HG02840 (cell line): ENCODE measurements at regions not wholly inside any gene's neighbourhood (a gene's known extent, or its start where the extent isn't known, plus 50 kb on each side); places are given as distances from the start of the nearest gene placed in this dataset.

ENCODE experiments used
- ATAC-seq: cut with Tn5 transposase; IDR thresholded peaks from one replicate; pipeline ENCODE4 v1.9.1; 2021; ENCODE audit warnings: mild to moderate bottlenecking, moderate library complexity, moderate number of reproducible peaks; ENCODE audit not compliant: unreplicated experiment, low FRiP score

DNA sequence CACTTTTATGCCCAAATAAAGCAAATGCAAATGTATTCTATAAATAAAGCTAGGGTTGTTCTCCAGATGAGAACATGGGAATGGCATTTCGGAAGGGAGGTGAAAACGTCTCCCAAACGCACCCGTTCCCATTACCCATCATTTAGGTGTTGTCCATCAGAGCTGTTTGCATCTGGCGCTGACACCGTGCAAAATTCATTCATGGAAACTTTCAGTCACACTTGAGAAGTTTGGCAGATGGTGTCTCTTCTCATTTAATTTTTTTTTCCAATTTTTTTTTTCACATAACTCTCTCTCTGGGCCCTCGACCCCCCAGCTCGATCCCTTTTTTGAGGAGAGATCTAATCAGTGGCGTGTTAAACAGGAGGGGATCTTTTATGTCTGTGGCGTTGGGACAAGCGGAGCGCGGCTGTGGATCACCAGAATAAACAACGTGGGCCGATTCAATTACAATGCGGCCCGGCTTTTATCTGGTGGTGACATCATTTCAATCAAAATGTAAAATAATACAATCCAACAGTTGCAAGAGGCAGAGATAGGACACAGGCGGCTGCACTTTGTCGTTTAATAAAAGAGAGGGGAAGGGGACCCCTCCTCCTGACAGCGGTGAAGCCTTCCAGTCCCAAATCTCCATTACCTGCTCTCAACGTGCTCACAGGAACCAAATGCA lies 246.1 kb upstream of the IRX4 start:
- ATAC-seq: no peak

DNA sequence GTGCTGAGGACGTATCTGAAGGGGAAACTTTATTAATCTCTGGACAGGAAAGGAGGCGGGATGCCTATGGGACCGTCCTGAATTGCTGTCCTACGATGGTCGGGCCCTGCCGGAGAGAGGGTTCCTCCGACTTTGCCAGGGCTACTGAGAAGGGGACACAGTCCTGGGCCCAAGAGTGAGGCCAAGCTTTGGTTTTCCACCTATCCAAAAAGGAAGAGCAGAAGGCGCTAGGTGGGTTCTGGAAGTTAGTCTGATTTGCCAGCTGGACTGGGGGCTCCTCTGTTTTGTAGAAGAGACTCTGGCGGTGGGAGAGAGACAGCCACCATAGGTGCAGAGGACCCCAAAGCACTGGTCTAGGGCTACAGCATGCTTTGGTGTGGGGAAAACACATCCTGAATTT lies 243.8 kb upstream of the IRX4 start:
- no peak for ATAC-seq

DNA sequence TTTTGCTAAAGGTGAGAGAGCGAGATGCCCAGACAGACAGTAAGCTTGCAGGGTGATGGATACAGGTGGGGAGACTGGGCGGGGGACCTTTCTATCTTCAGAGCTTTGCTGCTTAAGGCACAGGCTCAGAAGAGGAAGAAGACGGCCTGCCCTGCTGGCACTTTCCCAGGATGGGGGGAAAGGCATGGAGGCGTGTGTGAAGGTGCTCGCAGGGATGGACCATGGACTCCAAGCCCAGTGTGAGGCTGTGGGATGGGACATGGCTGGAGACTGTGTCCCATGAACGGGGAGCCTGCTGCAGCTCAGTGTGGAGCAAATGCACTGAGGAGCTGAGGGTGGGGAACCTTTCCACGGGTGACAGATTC lies 243.2 kb upstream of the IRX4 start:
- ATAC-seq: no peak

DNA sequence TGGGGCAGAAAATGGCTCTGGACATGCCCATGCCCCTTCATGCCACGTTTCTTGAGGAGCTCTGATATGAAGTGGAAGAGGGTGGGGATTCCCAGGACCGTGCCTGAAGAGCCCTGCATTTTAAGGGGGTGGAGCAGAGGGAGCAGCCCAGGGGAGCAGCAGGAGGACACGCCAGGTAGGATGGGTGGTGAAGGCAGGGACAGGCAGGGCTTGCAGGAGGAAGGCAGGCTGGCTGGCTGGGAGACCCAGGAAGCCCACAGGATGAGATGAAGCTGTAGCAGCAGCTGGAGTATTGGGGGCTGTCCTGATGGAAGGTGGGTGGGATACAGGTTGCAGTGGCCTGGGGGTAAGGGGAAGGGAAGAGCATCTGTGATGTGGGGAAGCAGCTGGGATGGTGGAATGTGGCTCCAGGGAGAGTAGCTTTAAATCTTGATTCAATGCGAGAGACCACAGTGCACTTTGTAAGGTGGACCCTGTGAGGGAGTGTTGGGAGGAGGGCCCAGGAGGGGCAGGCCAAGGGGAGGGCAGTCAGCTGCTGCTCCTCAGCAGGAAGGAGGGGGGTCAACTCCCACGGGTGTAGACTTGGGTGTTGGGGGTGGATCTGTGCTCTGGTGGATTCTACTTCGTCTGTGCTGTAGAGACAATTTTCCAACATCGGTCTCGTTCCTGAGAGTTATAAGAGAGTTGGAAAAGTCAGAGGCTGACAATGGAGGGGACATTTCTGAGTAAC lies 242.6 kb upstream of the IRX4 start:
- ATAC-seq: no peak

DNA sequence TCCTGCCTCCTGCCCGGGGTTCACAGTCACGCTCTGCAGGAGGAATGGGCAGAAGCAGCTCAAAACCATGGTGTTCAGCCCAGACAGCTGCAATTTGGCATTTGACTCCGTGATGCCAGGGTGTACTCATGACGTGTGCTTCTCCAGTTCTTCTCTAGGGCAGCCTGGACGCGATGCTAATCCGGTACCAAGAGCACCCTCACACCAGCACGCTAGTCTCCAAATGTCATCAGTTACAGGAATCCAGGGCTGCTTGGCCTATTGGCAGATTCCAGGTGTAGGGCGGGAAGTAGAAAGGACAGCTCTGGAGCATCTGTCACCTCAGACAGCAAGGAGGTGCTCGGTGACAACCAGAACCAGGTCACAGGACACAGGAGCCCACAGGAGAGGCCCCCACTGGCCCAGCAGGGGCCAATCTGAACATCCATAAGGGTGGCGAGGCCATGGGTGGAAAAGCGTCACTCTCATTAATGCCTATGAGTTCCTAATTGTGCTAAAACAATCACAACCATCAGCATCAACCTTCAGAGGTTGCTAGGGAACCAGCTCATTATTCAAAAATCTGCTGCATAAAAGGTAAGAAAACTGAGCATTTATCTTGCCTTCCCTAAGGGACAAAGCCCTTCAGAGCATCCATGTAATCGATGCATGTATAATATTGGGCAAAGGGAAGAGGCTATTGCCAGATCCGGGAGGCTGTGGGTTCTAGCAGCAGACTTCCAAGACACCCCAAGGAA lies 241.9 kb upstream of the IRX4 start:
- ATAC-seq: no peak

DNA sequence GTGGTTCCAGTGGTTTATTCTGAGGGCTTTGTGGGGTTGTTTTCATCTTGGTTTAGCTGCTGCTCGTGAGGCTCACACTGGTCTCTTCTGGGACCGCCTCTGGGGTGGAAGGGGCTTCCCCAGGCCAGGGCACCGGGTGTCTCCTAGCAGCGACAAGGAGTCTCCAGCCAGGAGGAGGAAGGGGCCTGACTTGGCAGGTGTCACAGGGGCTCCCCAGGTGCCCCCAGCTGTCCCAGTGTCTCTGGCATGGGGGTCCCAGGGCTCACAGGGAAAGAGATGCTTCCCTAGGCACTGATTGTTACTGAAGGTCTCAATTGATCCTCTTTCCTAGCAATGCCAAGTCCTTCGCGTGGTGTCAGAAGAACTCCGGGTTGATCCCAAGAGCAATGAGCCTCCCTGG lies 241.1 kb upstream of the IRX4 start:
- ATAC-seq: no peak

DNA sequence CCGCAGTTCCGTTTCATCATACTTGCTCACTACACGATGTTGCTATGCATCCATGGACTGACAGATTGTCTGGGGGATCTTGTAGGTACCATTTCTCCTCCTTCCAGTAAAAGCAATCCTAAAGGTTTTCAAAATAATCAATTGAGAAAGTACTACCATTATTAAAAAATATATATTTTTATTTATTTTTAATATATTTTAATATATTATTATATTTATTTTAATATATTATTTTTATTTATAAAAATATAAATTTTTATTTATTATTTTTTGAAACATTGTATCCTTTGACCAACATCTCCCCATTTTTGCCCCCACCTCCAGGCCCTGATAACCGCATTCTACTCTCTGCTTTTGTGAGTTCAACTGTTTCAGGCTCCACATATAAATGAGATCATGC lies 237.6 kb upstream of the IRX4 start:
- ATAC-seq: no peak

DNA sequence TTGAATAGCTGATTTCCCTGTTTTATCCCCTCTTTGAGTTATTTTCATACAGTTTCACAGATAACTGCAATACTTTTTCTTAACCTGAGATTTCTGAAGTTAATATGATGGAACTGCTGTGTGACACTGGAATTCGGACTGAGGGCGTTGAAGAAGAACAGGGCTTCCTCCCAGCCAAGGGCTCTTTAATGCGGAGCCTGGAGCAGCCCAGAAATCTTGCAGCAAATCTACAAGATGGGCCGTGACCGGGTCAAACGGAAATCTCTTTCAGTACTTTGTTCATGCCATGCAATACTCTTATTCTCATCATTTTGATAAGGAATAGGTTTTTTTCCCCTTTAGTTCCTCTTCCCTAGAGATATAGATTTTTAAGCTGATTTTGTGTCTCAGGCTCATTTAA lies 236.8 kb upstream of the IRX4 start:
- ATAC-seq: no peak

DNA sequence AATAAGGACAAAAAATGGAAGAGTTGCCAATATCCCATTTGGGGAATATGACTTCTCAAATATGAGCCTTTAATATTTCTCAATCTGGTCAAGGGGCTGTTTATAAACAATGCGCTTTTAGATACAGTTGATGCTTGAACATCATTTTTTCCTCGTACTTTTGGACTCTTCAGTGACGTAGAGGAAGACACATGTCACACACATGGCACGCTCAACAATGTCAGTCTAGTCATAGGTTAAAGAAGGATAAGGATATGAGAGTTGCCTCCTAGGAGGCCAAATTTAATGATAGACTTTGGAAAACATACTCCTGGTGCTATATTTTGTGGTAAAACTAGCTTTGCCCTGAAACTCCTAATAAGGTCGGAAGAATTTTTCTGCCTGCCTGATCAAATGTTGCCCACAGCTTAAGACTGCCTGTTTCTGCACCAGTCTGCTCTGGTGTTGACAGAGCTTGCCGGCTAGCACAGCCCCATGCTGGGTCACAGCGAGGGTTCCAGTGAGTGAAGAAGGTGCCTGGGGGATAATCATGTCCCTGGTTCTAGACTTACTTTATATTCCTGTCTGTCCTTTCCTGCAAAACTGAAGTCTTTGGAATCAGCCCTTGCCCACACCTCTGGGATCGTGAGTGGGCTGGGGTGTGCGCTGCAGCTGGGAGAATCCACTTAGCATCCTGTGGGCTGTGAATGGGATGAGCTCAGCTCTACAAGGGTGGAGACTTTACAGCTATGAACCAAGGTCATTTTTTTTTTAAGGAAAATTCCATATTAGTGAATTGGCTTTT lies 230.8 kb upstream of the IRX4 start:
- no peak for ATAC-seq

DNA sequence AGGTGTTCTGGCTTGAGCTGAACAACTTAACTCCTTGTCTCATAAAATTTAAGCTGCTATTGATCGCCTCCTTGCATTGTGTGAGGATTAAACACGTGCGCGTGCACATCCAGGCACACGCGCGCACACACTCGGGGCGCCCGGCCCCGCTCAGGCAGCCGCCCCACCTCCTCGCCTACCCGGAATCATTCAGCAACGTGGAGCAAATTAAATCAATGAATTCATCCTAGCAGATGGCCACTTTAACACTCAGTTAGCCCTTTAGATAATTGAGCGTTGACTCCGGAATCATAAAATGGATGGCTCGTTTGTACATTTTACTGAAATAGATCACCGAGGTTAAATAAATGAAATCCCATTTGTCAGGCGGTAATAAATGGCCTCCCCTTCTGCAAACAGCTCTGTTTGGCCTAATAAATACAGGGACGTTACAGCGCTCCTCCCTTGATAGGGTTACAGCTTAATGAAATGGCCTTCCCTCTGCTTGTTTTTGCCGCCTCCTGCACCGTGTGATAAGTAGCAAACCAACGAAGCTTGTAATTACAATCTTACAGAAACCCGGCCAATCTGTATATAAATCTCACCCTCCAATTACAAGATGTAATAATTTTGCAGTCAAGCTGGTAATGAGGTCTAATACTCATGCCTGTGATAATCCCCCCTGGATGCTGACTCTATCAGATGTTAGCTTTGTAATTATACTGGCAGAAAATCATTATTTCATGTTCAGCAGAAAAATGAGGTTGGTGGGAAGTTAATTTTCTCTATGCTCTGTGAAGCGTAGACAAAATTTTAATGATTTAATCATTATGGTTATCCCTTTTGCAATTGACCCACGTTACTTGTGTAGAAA lies 229.7 kb upstream of the IRX4 start:
- no peak for ATAC-seq

DNA sequence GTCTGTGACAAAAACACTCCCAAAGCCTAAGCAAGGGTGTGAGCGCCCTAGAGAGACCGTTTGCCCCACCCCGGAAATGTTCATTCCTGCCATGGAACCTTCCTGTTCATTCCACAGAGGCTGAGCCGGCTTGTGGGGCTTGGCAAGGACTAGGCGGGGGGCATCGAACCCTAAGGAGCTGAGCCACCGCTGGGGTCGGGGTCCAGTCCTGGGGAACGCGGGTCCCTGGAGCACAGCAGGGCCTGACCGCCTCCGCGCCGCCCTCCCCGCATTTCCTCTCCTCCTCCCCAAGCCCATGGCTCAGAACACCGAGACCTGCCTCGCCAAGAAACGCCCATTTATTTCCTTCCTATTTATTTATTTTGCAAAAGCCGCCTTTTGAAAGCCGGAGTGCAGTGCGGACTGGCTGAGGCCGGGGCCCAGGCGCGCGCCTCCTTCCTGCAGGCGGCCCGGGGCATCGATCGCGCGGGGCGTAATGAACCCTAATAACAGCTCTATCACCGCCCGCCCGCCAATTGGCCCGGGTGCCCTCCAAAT lies 228.9 kb upstream of the IRX4 start:
- no peak for ATAC-seq

DNA sequence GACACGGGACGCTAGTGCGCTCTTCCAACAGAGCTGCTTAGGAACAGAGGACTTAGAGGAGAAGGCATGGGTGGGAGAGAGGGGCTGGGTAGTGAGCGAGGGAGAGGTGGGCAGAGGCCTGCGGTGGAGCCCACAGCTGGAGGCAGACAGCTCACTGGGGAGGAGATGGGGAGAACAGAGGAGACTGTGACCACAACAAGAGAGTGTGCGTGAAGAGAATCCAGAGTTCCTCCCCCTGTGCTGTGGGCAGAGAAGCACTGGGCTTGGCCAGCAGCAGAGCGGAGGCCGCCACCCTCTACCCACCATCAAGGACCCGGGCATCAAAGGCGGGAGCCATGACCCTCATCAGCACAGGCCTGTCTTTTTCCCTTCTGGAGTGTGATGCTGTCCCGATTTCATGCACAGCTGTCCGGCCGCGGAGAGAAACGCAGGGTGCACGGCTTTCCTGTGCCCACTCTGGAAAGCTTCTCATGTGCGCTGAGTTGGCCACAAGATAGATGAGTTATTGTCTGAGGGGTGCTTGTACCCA lies 228.3 kb upstream of the IRX4 start:
- ATAC-seq: no peak

DNA sequence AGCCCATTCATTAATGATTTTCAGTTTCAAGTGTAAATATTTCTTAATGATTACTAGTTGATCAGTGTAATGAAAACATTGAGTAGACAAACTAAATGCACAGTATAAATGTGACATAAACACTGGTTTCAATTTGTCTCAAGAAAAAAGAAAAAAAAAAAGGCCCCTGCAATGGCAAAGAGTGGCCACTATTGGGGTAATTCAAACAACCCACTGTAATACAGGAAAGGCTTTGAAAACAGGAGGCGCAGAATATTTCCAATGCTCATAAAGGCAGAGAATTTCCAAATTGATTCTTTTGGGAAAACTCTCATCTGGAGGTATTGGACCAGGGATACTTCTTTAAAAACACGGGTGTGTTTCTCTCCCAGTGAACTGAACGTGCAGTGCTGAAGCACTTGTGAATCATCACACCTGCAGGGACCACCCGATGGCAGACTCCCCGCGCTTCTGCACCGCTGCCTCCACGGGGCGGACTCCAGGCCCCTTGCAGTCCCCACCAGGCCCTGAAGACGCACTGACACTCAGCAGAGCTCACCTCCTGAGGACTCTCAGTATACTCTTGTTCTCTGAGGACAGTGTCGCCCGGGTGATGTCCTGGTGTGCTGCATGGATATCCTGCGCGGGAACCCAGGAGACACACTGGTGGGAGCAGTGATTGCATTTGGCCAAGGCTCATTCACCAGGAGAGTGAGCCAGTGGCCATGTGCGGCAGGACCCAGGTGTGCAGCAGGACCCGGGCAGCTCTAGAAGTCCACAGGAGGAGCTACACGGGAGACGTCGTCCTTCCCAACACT lies 227.6 kb upstream of the IRX4 start:
- no peak for ATAC-seq

DNA sequence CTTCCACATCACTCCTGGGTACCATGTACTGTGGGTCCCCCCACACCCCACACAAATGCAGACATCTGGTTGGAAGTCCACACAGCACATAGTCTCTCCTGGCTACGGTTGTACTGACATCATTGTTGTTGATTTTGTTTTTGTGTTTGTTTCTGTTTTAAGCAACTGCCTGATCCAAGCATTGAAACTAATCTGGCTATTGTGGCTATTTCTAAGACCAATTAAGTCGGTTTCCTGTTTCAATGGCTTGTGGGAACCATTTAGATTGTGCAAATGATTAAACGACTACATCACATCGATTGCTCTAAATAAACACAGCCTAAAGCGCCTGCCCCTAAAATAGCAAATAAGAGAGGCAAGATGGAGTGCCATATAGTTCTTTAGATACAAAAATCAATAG lies 226.8 kb upstream of the IRX4 start:
- ATAC-seq: no peak

DNA sequence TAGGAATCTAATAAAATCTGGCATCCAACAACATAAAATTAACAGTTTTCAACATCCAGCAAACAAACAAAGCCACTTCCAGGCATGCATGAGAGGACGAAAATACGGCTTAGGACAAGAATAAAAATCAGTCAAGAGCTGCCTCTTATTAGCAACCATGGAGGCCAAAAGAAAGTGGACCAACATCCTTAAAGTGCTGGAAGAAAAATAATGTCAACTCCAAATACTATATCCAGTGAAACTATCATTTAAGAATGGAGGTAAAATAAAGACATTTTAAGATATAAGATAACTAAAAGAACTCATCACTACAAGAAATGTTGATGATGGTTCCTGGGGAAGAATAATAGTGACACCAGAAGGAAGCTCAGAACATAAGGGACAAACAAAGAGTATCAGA lies 224.0 kb upstream of the IRX4 start:
- ATAC-seq: no peak

DNA sequence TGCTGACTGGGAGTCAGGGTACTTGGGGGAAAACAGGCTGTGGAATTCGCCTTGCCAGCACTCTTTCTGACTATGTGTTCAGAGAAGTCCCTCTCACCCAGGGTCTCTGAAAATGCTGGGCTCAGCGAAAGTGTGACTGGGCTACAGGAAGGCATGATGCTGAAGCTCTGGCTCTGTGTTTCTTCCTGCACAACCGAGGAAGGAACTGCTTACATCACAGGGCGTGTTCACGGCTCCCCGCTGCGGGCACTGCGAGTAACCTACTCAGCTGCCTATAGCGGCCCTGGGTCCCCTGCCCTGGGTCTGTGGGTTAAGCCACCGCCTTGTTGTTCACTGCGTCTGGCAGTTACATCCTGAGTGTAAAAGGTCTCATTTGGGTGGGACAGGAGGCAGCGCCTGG lies 222.4 kb upstream of the IRX4 start:
- ATAC-seq: no peak

DNA sequence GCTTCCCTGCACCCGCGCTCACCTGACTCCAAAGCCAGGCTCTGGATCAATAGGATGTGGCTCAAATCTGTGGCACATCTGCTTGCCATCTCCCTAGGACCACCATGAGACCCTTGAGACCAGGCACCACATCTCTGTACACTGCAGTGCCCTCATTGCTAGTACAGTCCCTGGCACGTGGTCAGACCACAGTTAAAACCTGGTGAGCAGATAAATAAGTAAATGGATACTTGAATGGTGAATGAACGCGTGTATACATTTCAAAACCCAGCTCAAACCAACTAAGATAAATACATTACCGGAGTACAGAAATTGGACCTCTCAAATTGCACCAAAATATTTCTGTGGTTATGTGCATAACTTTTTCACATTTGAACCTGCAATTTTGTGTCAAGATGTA lies 221.2 kb upstream of the IRX4 start:
- no peak for ATAC-seq

DNA sequence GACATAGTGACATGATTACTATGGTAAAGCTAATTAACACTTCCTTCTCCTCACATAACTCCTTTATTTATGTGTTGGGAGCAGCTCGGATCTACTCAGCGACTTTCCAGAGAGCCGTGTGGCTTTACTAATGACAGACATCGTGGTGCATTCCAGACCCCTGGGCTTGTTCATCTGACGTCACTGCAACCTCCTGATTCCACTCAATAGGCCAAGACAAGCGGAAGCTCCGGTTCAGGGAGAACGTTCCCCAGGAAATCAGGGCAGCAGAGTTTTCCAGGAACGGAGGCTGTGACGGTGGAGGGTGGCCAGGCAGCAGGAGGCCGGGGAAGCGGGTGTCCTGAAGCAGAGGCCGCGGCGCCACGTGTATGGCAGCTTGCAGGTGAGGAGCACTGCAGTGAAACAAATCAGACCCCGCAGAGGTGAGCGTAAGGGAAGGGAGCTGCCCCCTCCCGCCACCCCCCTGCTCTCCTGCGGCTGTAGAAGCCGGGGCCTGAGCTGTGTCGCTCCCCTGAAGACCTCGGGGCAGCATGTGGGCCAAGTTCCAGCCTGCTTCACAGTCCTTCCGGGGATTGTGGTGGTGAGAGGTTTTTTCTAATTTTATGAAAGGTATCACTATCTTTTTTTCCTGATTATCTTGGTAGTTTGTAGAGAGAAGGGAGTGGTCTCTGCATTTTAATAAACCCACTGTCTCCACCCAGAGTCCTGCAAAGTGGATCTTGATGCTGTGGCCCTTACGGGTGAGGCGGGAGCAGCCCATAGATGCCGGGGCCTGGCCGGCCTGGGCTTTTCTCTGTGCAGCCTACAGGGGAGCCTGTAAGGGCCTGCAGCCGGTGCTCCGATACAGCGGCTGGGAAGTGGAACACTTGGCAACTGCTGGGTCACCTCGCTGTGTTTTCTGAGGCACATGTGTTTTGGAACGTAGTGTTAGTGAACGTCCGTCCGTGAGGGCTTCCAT lies 220.4 kb upstream of the IRX4 start:
- no peak for ATAC-seq
